ENCODE measurements at regions not wholly inside any gene's neighbourhood (a gene's known extent, or its start where the extent isn't known, plus 50 kb on each side); places are given as distances from the start of the nearest gene placed in this dataset.

GRCh38 chr2:130289780-130290179 is 52.9 kb upstream of the IMP4 start:
- Histone ChIP-seq H3K4me2 (ENCODE audit: low read depth, low read length) (no peak overlapping the region), H3K27me3 (replicated peaks; ENCODE audit: insufficient read depth, low read length) (no peaks in the 10 kb centered on the region), H3K79me2 (ENCODE audit: low read length) (no peaks in the 10 kb centered on the region), H2AFZ (ENCODE audit: low read length) (no peak overlapping the region), H3K27ac (ENCODE audit: low read length) (no peak overlapping the region), H4K20me1 (ENCODE audit: insufficient read depth, low read length) (no peaks in the 10 kb centered on the region), H3K4me3 (ENCODE audit: low read length) (no peak overlapping the region), H3F3A (ENCODE audit: insufficient read depth, low read length) (no peaks in the 10 kb centered on the region), H3K9ac (ENCODE audit: low read length) (no peak overlapping the region), H3K36me3 (replicated peaks; ENCODE audit: insufficient read depth, low read length) (no peaks in the 10 kb centered on the region), H3K9me2 (replicated peaks; ENCODE audit: insufficient read depth, low read length) (no peaks in the 10 kb centered on the region), H3K9me3 (replicated peaks; ENCODE audit: insufficient read depth, low read length) (no peaks in the 10 kb centered on the region), H3K4me1 (ENCODE audit: low read length) (no peaks in the 10 kb centered on the region)
- no peak for TF ChIP-seq EZH2phosphoT487 (IDR thresholded peaks at IDR 0.05; ENCODE audit: low read length)
- no peak for TF ChIP-seq CTCF (IDR thresholded peaks at IDR 0.05; ENCODE audit: low read length)
- no peak for TF ChIP-seq EZH2 (optimal IDR thresholded peaks at IDR 0.05; ENCODE audit: low read depth, low read length)
- DNase-seq, result no peak

GRCh38 chr2:130288467-130289403 is 54.0 kb upstream of the IMP4 start:
- H3K27ac ChIP-seq (ENCODE audit: low read length), result no peak overlapping the region
- H3K4me1 ChIP-seq (ENCODE audit: low read length), result no peaks in the 10 kb centered on the region
- no peak for TF ChIP-seq CTCF (IDR thresholded peaks at IDR 0.05; ENCODE audit: low read length)
- TF ChIP-seq EZH2 (optimal IDR thresholded peaks at IDR 0.05; ENCODE audit: low read depth, low read length), result no peak
- TF ChIP-seq EZH2phosphoT487 (IDR thresholded peaks at IDR 0.05; ENCODE audit: low read length), result no peak
- no peak overlapping the region for H3K4me3 ChIP-seq (ENCODE audit: low read length)
- no peaks in the 10 kb centered on the region for H4K20me1 ChIP-seq (ENCODE audit: insufficient read depth, low read length)
- no peaks in the 10 kb centered on the region for H3K79me2 ChIP-seq (ENCODE audit: low read length)
- H3K9me2 ChIP-seq (replicated peaks; ENCODE audit: insufficient read depth, low read length), result no peaks in the 10 kb centered on the region
- H2AFZ ChIP-seq (ENCODE audit: low read length), result no peak overlapping the region
- no peak for DNase-seq
- H3K9me3 ChIP-seq (replicated peaks; ENCODE audit: insufficient read depth, low read length), result no peaks in the 10 kb centered on the region
- H3K27me3 ChIP-seq (replicated peaks; ENCODE audit: insufficient read depth, low read length), result no peaks in the 10 kb centered on the region
- H3K9ac ChIP-seq (ENCODE audit: low read length), result no peak overlapping the region
- H3F3A ChIP-seq (ENCODE audit: insufficient read depth, low read length), result no peaks in the 10 kb centered on the region
- no peak overlapping the region for H3K4me2 ChIP-seq (ENCODE audit: low read depth, low read length)
- no peaks in the 10 kb centered on the region for H3K36me3 ChIP-seq (replicated peaks; ENCODE audit: insufficient read depth, low read length)

GRCh38 chr2:130287656-130288026 is 55.1 kb upstream of the IMP4 start:
- Histone ChIP-seq H3K79me2 (ENCODE audit: low read length) (no peaks in the 10 kb centered on the region), H3K27me3 (replicated peaks; ENCODE audit: insufficient read depth, low read length) (no peaks in the 10 kb centered on the region), H4K20me1 (ENCODE audit: insufficient read depth, low read length) (no peaks in the 10 kb centered on the region), H3K4me1 (ENCODE audit: low read length) (no peaks in the 10 kb centered on the region), H3K4me3 (ENCODE audit: low read length) (no peak overlapping the region), H3K27ac (ENCODE audit: low read length) (no peak overlapping the region), H2AFZ (ENCODE audit: low read length) (no peak overlapping the region), H3K9ac (ENCODE audit: low read length) (no peak overlapping the region), H3F3A (ENCODE audit: insufficient read depth, low read length) (no peaks in the 10 kb centered on the region), H3K9me2 (replicated peaks; ENCODE audit: insufficient read depth, low read length) (no peaks in the 10 kb centered on the region), H3K36me3 (replicated peaks; ENCODE audit: insufficient read depth, low read length) (no peaks in the 10 kb centered on the region), H3K9me3 (replicated peaks; ENCODE audit: insufficient read depth, low read length) (no peaks in the 10 kb centered on the region), H3K4me2 (ENCODE audit: low read depth, low read length) (no peak overlapping the region)
- DNase-seq, result no peak
- no peak for TF ChIP-seq EZH2 (optimal IDR thresholded peaks at IDR 0.05; ENCODE audit: low read depth, low read length)
- no peak for TF ChIP-seq EZH2phosphoT487 (IDR thresholded peaks at IDR 0.05; ENCODE audit: low read length)
- no peak for TF ChIP-seq CTCF (IDR thresholded peaks at IDR 0.05; ENCODE audit: low read length)

All from MM.1S (cell line).